WTC11 (cell line): ENCODE measurements at regions not wholly inside any gene's neighbourhood (a gene's known extent, or its start where the extent isn't known, plus 50 kb on each side); places are given as distances from the start of the nearest gene placed in this dataset.

Experiments
- ATAC-seq: fragments of 200-7000 bp; cut with Tn5 transposase; 2 replicates; pipeline ENCODE4 v1.10.0; 2021; ENCODE audit warnings: mild to moderate bottlenecking, moderate library complexity
- CTCF ChIA-PET: fragments of 300-600 bp; sonication (Branson Sonifier 250); formaldehyde crosslinking; loops from one replicate; lab custom pipeline; 2021; ENCODE audit warnings: antibody characterized with exemption; lab: Charles Lee
- POLR2A ChIA-PET: fragments of 350-600 bp; sonication (Branson Sonifier 250); formaldehyde crosslinking; loops from one replicate; lab custom pipeline; 2021; ENCODE audit warnings: antibody characterized with exemption; lab: Charles Lee
- DNase-seq: peaks from one replicate; pipeline ENCODE4 v3.0.0; 2021; ENCODE audit warnings: low spot score
- H3K27ac Mint-ChIP-seq: 2 replicates; pipeline ENCODE4 v1.8.0; 2021; ENCODE audit warnings: mixed read lengths
- H3K27me3 Mint-ChIP-seq: 2 replicates; pipeline ENCODE4 v1.8.0; 2021; ENCODE audit warnings: low read depth, mild to moderate bottlenecking, moderate library complexity, mixed read lengths
- H3K36me3 Mint-ChIP-seq: 2 replicates; pipeline ENCODE4 v1.8.0; 2021; ENCODE audit warnings: mixed read lengths
- H3K4me1 Mint-ChIP-seq: 2 replicates; pipeline ENCODE4 v1.8.0; 2022; ENCODE audit warnings: mixed read lengths
- H3K4me3 Mint-ChIP-seq: 2 replicates; pipeline ENCODE4 v1.8.0; 2021; ENCODE audit warnings: mild to moderate bottlenecking, moderate library complexity, mixed read lengths
- H3K9me3 Mint-ChIP-seq: 2 replicates; pipeline ENCODE4 v1.8.0; 2021; ENCODE audit warnings: mixed read lengths
- AR ChIP-seq: fragments of 250-450 bp; sonication (Bioruptor Pico); IDR thresholded peaks from 2 replicates; pipeline ENCODE4 v1.9.0; 2021; ENCODE audit warnings: mild to moderate bottlenecking
- ATF1 ChIP-seq: sonication (generic); formaldehyde crosslinking; IDR thresholded peaks from 2 replicates; pipeline ENCODE4 v1.8.1; 2023; ENCODE audit warnings: mild to moderate bottlenecking, moderate library complexity, missing genetic modification reagents
- ATF2 ChIP-seq: sonication (generic); formaldehyde crosslinking; IDR thresholded peaks from 2 replicates; pipeline ENCODE4 v1.8.1; 2022; ENCODE audit warnings: low read depth, missing genetic modification reagents, borderline replicate concordance
- ATF3 ChIP-seq: sonication (generic); formaldehyde crosslinking; conservative IDR thresholded peaks from 2 replicates; pipeline ENCODE4 v1.8.1; 2022; ENCODE audit warnings: mild to moderate bottlenecking, missing genetic modification reagents
- CREM ChIP-seq: sonication (generic); formaldehyde crosslinking; IDR thresholded peaks from 2 replicates; pipeline ENCODE4 v1.8.1; 2022; ENCODE audit warnings: mild to moderate bottlenecking, missing genetic modification reagents, moderate library complexity
- E2F1 ChIP-seq: sonication (generic); formaldehyde crosslinking; IDR thresholded peaks from 2 replicates; pipeline ENCODE4 v1.8.0; 2022; ENCODE audit warnings: mild to moderate bottlenecking, missing genetic modification reagents
- ELF4 ChIP-seq: sonication (generic); formaldehyde crosslinking; IDR thresholded peaks from 2 replicates; pipeline ENCODE4 v1.8.1; 2022; ENCODE audit warnings: low read depth, mild to moderate bottlenecking, moderate library complexity, missing genetic modification reagents
- GTF2I ChIP-seq: fragments of 250-450 bp; sonication (Bioruptor Pico); conservative IDR thresholded peaks from 2 replicates; pipeline ENCODE4 v1.4.0; 2021; ENCODE audit warnings: mild to moderate bottlenecking
- JUN ChIP-seq: sonication (generic); formaldehyde crosslinking; IDR thresholded peaks from 2 replicates; pipeline ENCODE4 v1.8.0; 2023; ENCODE audit warnings: mild to moderate bottlenecking, missing genetic modification reagents
- MLX ChIP-seq: sonication (generic); formaldehyde crosslinking; IDR thresholded peaks from 2 replicates; pipeline ENCODE4 v1.8.1; 2023; ENCODE audit warnings: mild to moderate bottlenecking, missing genetic modification reagents, moderate library complexity
- MXD4 ChIP-seq: fragments of 250-450 bp; sonication (Bioruptor Pico); IDR thresholded peaks from 2 replicates; pipeline ENCODE4 v1.8.0; 2021; ENCODE audit warnings: mild to moderate bottlenecking, moderate library complexity, borderline replicate concordance
- NFATC4 ChIP-seq: fragments of 250-450 bp; sonication (Bioruptor Pico); IDR thresholded peaks from 2 replicates; pipeline ENCODE4 v1.9.0; 2021; ENCODE audit warnings: mild to moderate bottlenecking
- NR1H2 ChIP-seq: sonication (generic); formaldehyde crosslinking; IDR thresholded peaks from 2 replicates; pipeline ENCODE4 v1.9.0; 2021; ENCODE audit warnings: mild to moderate bottlenecking, moderate library complexity, missing genetic modification reagents
- NR3C1 ChIP-seq: sonication (generic); formaldehyde crosslinking; conservative IDR thresholded peaks from 2 replicates; pipeline ENCODE4 v1.8.1; 2023; ENCODE audit warnings: low read depth, mild to moderate bottlenecking, missing genetic modification reagents
- RELA ChIP-seq: sonication (generic); formaldehyde crosslinking; IDR thresholded peaks from 2 replicates; pipeline ENCODE4 v1.8.1; 2022; ENCODE audit warnings: missing genetic modification reagents, mild to moderate bottlenecking, borderline replicate concordance
- TEAD4 ChIP-seq: sonication (generic); formaldehyde crosslinking; IDR thresholded peaks from 2 replicates; pipeline ENCODE4 v1.8.0; 2022; ENCODE audit warnings: mild to moderate bottlenecking, missing genetic modification reagents
- TP53 ChIP-seq: sonication (generic); formaldehyde crosslinking; IDR thresholded peaks from 2 replicates; pipeline ENCODE4 v1.8.1; 2023; ENCODE audit warnings: mild to moderate bottlenecking, missing genetic modification reagents
- ZBTB43 ChIP-seq: sonication (generic); formaldehyde crosslinking; IDR thresholded peaks from 2 replicates; pipeline ENCODE4 v1.8.1; 2023; ENCODE audit warnings: mild to moderate bottlenecking, missing genetic modification reagents
- ZNF121 ChIP-seq: sonication (generic); formaldehyde crosslinking; IDR thresholded peaks from 2 replicates; pipeline ENCODE4 v1.8.0; 2023; ENCODE audit warnings: missing genetic modification reagents
- ZNF138 ChIP-seq: sonication (generic); formaldehyde crosslinking; conservative IDR thresholded peaks from 2 replicates; pipeline ENCODE4 v1.8.1; 2022; ENCODE audit warnings: mild to moderate bottlenecking, moderate library complexity, missing genetic modification reagents
- ZNF219 ChIP-seq: sonication (generic); formaldehyde crosslinking; IDR thresholded peaks from 2 replicates; pipeline ENCODE4 v1.8.0; 2023; ENCODE audit warnings: missing genetic modification reagents, mild to moderate bottlenecking, borderline replicate concordance
- ZNF416 ChIP-seq: fragments of 250-450 bp; sonication (Bioruptor Pico); IDR thresholded peaks from 2 replicates; pipeline ENCODE4 v1.9.0; 2021; ENCODE audit warnings: mild to moderate bottlenecking, inconsistent platforms
- ZNF532 ChIP-seq: fragments of 250-450 bp; sonication (Bioruptor Pico); IDR thresholded peaks from 2 replicates; pipeline ENCODE4 v1.9.0; 2021; ENCODE audit warnings: mild to moderate bottlenecking, borderline replicate concordance

GRCh38 chr5:174542037-174542436 is 182.3 kb upstream of the MSX2 start:
- H3K27ac Mint-ChIP-seq = no peak overlapping the region
- TF ChIP-seq RELA (CRISPR knock-in tag) (no peak), TEAD4 (CRISPR knock-in tag) (no peak), AR (CRISPR knock-in tag) (no peak), ZBTB43 (CRISPR knock-in tag) (no peak), ZNF532 (no peak), ZNF138 (CRISPR knock-in tag) (no peak), E2F1 (CRISPR knock-in tag) (no peak)
- TF ChIP-seq, all 79 proteins: peak for 0
- DNase-seq (no peak), ATAC-seq (no peak)
- CTCF ChIA-PET = no interaction called here
- H3K27me3 Mint-ChIP-seq = no peaks in the 10 kb centered on the region
- H3K36me3 Mint-ChIP-seq = peaks cover 9% of the 10 kb centered on the region
- no peak overlapping the region for H3K4me3 Mint-ChIP-seq
- peaks cover 17% of the 10 kb centered on the region for H3K9me3 Mint-ChIP-seq
- no peaks in the 10 kb centered on the region for H3K4me1 Mint-ChIP-seq
- POLR2A ChIA-PET = no interaction called here

GRCh38 chr5:174542471-174542870 is 181.9 kb upstream of the MSX2 start:
- H3K4me3 Mint-ChIP-seq = no peak overlapping the region
- peaks cover 17% of the 10 kb centered on the region for H3K9me3 Mint-ChIP-seq
- DNase-seq (no peak), ATAC-seq (no peak)
- H3K36me3 Mint-ChIP-seq = peaks cover 9% of the 10 kb centered on the region
- H3K27me3 Mint-ChIP-seq = no peaks in the 10 kb centered on the region
- no peaks in the 10 kb centered on the region for H3K4me1 Mint-ChIP-seq
- H3K27ac Mint-ChIP-seq = no peak overlapping the region
- ChIA-PET POLR2A (no interaction called here), CTCF (interaction anchor here (1.1 kb wide), 1 partner anchor 10 kb away, joined by 3 read pairs; no protein-coding TSS in a partner anchor)
- TF ChIP-seq TP53 (CRISPR knock-in tag) (no peak), ATF3 (no peak), ATF2 (CRISPR knock-in tag) (no peak), ZNF219 (CRISPR knock-in tag) (no peak), ZNF416 (CRISPR knock-in tag) (no peak), MLX (CRISPR knock-in tag) (no peak), JUN (CRISPR knock-in tag) (no peak), ZNF121 (CRISPR knock-in tag) (no peak), NR3C1 (CRISPR knock-in tag) (no peak), ATF1 (CRISPR knock-in tag) (no peak), GTF2I (CRISPR knock-in tag) (no peak), NR1H2 (CRISPR knock-in tag) (no peak), NFATC4 (CRISPR knock-in tag) (no peak), MXD4 (no peak), ELF4 (CRISPR knock-in tag) (no peak), CREM (CRISPR knock-in tag) (no peak)
